Small intestine (tissue), 7 donors: ENCODE measurements at regions not wholly inside any gene's neighbourhood (a gene's known extent, or its start where the extent isn't known, plus 50 kb on each side); places are given as distances from the start of the nearest gene placed in this dataset.

ENCODE experiments used
- DNase-seq, 2 donors: peaks; one replicate each; pipeline versions ENCODE4 v3.0.0 to v3.0.0-alpha.2; 2013
- FAIRE-seq: peaks from 2 replicates; lab custom pipeline; 2012; peaks lifted over from hg19 to GRCh38; lab: Jason Lieb, UNC
- H3K27ac ChIP-seq, 3 donors: one replicate each; pipeline ENCODE4 v1.5.1; 2013; ENCODE audit warnings: low read length in 2 of 3, mild to moderate bottlenecking in 2 of 3, control low read depth in 1 of 3, inconsistent platforms in 1 of 3, low read depth in 1 of 3, moderate library complexity in 1 of 3
- H3K27me3 ChIP-seq, 3 donors: one replicate each; pipeline ENCODE4 v1.6.1; 2013; ENCODE audit warnings: low read length in 3 of 3, inconsistent platforms in 1 of 3; ENCODE audit not compliant: control insufficient read depth in 3 of 3, insufficient read depth in 3 of 3
- H3K36me3 ChIP-seq, 3 donors: one replicate each; pipeline ENCODE4 v1.6.1; 2013; ENCODE audit warnings: low read length in 3 of 3, inconsistent platforms in 1 of 3, low read depth in 1 of 3, mild to moderate bottlenecking in 1 of 3, moderate library complexity in 1 of 3; ENCODE audit not compliant: control insufficient read depth in 3 of 3, insufficient read depth in 2 of 3
- H3K4me1 ChIP-seq, 3 donors: one replicate each; pipeline ENCODE4 v1.6.1; 2013; ENCODE audit warnings: low read length in 2 of 3, inconsistent platforms in 1 of 3, low read depth in 1 of 3, mild to moderate bottlenecking in 1 of 3, moderate library complexity in 1 of 3; ENCODE audit not compliant: control insufficient read depth in 3 of 3, insufficient read depth in 2 of 3
- H3K4me3 ChIP-seq, 3 donors: one replicate each; pipeline ENCODE4 v1.5.1; 2013; ENCODE audit warnings: low read length in 3 of 3, control low read depth in 1 of 3, inconsistent platforms in 1 of 3, low read depth in 1 of 3, mild to moderate bottlenecking in 1 of 3, moderate library complexity in 1 of 3
- H3K9me3 ChIP-seq, 2 donors: one replicate each; pipeline ENCODE4 v1.6.1; 2013; ENCODE audit warnings: low read depth in 1 of 2, low read length in 1 of 2; ENCODE audit not compliant: control insufficient read depth in 2 of 2, insufficient read depth in 1 of 2
- WGBS, 3 donors: extraction: QIAGEN DNeasy Blood & Tissue Kit; methylation state at CpG; one replicate each; pipeline ENCODE4 v1.1.7; 2013; 5-methylcytosine and 5-hydroxymethylcytosine counted together
- donor health status: healthy with polysubstance abuse.
- donor health status: control.
- donor health status: control.
- donor health status: Bipolar disorder and iron deficiency.
- donor health status: healthy.

GRCh38 chr7:25347360-25348066, 119.2 kb upstream of the NPVF start:
- Histone ChIP-seq H3K27me3 (no peaks in the 10 kb centered on the region), H3K4me3 (no peak overlapping the region), H3K36me3 (no peaks in the 10 kb centered on the region), H3K27ac (peak overlapping the region in 2 of 3 donors; percentile 26 to 32), H3K4me1 (peaks cover 0 to 11% (median 2%) of the 10 kb centered on the region in 3 donors), H3K9me3 (no peaks in the 10 kb centered on the region)
- DNase-seq (peak; percentile 46 to 51), FAIRE-seq (no peak)
- WGBS, 3 donors = 70 to 75% (median 72%) methylated on average over 4 of the region's 4 CpGs

- peaks cover 0 to 11% (median 2%) of the 10 kb centered on the region in 3 donors for H3K4me1 ChIP-seq
- WGBS, 3 donors = 79 to 90% (median 82%) methylated on average over 3 of the region's 3 CpGs
- H3K27ac ChIP-seq = no peak overlapping the region
- DNase-seq (no peak), FAIRE-seq (no peak)
- no peaks in the 10 kb centered on the region for H3K9me3 ChIP-seq
- no peaks in the 10 kb centered on the region for H3K36me3 ChIP-seq
- no peak overlapping the region for H3K4me3 ChIP-seq
- H3K27me3 ChIP-seq = no peaks in the 10 kb centered on the region
Measured at GRCh38 chr7:25348104-25348503, 119.8 kb upstream of the NPVF start.

DNA sequence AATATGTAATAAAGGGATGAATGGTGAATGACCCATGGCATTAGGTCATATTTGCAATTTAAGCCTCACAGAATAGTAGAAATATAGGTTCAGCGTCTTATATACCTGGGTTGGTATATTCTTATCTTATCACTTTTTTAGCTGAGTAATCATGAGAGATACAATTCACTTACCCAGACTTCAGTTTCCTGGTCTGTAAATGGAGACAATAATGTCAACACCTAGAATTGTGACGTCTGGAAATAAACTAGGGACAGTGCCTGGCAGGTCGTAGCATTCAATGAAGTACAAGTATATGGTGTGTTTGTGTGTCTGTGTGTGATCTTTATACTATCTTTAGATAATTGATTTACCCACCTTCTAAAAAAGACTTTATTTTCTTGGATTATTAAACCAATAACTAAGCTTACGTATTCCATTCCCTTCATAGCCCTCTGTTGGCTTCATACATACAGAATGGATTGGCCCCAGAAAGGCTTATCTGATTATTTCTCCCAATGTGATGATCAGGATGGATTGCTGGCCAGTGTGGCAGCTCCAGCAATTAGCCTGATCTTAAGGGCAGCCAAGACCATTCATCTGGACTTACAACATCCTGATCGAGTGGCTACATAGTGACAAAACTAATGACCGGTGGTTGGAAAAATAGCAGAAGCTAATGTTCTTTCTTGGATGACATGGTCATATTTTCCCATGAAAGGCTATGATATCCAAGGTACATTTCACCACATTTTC, 121.2 kb upstream of the NPVF start:
- H3K4me3 ChIP-seq = no peak overlapping the region
- H3K9me3 ChIP-seq = no peaks in the 10 kb centered on the region
- no peaks in the 10 kb centered on the region for H3K36me3 ChIP-seq
- H3K27me3 ChIP-seq = no peaks in the 10 kb centered on the region
- WGBS, 3 donors = 56 to 75% (median 64%) methylated on average over 6 of the region's 6 CpGs
- H3K27ac ChIP-seq = peak overlapping the region in 1 of 3 donors; percentile 24
- peaks cover 0 to 11% (median 2%) of the 10 kb centered on the region in 3 donors for H3K4me1 ChIP-seq
- FAIRE-seq (no peak), DNase-seq (peak; percentile 50 to 72)

GRCh38 chr7:25350041-25350440, 121.8 kb upstream of the NPVF start:
- no peaks in the 10 kb centered on the region for H3K27me3 ChIP-seq
- no peaks in the 10 kb centered on the region for H3K36me3 ChIP-seq
- H3K4me3 ChIP-seq = no peak overlapping the region
- H3K4me1 ChIP-seq = peaks cover 0 to 11% (median 2%) of the 10 kb centered on the region in 3 donors
- WGBS, 3 donors = 88 to 90% (median 89%) methylated on average over 6 of the region's 6 CpGs
- FAIRE-seq (no peak), DNase-seq (no peak)
- no peak overlapping the region for H3K27ac ChIP-seq
- H3K9me3 ChIP-seq = no peaks in the 10 kb centered on the region

DNA sequence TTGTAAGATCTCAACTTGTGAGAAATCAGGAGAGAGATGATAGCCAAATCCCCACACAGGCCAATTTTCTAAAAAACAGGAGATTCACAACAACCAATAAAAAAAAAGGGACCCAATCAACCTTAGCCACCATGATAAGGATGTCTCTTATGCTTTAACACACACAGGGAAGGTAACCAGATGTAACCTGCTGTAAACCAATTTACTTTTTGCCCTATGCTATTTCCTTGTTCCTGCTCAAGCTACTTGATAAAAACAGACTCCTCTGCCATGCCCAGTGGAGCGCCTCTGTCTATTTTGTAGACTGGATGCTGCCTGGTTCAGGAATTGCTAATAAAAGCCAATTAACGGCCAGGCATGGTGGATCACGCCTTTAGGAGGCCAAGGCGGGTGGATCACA, 123.5 kb upstream of the NPVF start:
- no peak overlapping the region for H3K27ac ChIP-seq
- FAIRE-seq (no peak), DNase-seq (peak; percentile 5 to 33)
- H3K4me1 ChIP-seq = peaks cover 0 to 11% (median 2%) of the 10 kb centered on the region in 3 donors
- H3K4me3 ChIP-seq = no peak overlapping the region
- no peaks in the 10 kb centered on the region for H3K9me3 ChIP-seq
- no peaks in the 10 kb centered on the region for H3K27me3 ChIP-seq
- H3K36me3 ChIP-seq = no peaks in the 10 kb centered on the region
- WGBS, 3 donors = 68 to 80% (median 75%) methylated on average over 4 of the region's 4 CpGs

- DNase-seq = no peak
- Histone ChIP-seq H3K4me3 (no peak overlapping the region), H3K27ac (no peak overlapping the region), H3K36me3 (no peaks in the 10 kb centered on the region), H3K9me3 (no peaks in the 10 kb centered on the region), H3K27me3 (no peaks in the 10 kb centered on the region), H3K4me1 (peaks cover 0 to 11% (median 2%) of the 10 kb centered on the region in 3 donors)
- FAIRE-seq = no peak
- WGBS, 3 donors = 81 to 95% (median 92%) methylated on average over 2 of the region's 2 CpGs
Measured at GRCh38 chr7:25353196-25353595, 124.9 kb upstream of the NPVF start.

DNA sequence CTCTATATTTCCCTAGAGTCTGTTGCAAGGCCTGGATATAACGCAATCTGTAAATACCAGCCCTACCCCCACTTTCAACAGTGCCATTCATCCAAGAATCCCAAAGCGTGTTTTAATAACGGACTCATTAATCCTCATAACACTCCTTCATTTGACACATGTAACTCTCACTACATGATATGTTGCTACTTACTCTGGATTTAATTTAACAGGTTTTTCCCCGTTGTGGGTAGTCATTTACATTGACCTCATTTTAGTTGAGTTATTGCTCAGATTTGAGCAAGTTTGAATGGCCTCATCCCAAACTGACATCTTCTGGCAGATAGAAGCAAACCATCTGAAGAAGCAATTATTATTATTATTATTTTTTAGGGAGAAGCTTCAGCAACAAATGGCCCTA, 125.4 kb upstream of the NPVF start:
- H3K27ac ChIP-seq = no peak overlapping the region
- H3K27me3 ChIP-seq = no peaks in the 10 kb centered on the region
- H3K4me3 ChIP-seq = no peak overlapping the region
- FAIRE-seq = no peak
- 84 to 97% (median 86%) methylated on average over 4 of the region's 4 CpGs for WGBS, 3 donors
- peaks cover 0 to 12% (median 2%) of the 10 kb centered on the region in 3 donors for H3K4me1 ChIP-seq
- no peaks in the 10 kb centered on the region for H3K36me3 ChIP-seq
- DNase-seq = no peak
- no peaks in the 10 kb centered on the region for H3K9me3 ChIP-seq

DNA sequence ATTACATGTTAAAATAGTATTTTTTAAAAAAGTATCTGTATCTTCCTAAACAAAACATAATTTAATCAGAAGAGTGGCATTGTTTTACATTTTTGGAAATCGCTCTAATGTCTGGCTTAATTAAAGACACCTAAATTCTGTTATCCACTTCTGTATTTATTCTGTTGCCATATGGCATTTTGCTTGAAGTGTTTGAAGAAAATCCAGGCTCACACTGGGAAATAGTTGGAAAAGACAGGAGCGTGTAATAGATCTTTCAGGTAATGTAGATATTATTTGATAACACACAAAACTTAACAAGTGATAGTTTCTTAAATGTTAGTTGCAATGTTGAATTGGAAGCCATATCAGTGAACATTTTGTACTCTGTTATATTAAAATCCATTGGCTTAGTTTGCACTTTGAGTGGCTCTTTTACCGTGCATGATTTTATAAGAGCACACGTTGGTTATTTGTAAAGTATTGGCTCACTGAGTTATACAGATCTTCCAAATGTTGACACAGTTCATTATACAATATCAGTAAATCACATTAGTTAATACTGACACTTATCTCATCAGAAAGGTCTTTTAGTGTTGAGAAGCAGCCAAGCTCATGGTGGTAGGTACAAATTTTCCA, 128.4 kb upstream of the NPVF start:
- Histone ChIP-seq H3K9me3 (no peaks in the 10 kb centered on the region), H3K4me1 (peaks cover 0 to 19% (median 0%) of the 10 kb centered on the region in 3 donors), H3K36me3 (no peaks in the 10 kb centered on the region), H3K27me3 (no peaks in the 10 kb centered on the region), H3K4me3 (no peak overlapping the region), H3K27ac (no peak overlapping the region)
- FAIRE-seq (no peak), DNase-seq (no peak)
- WGBS, 3 donors = 74 to 85% (median 80%) methylated on average over 4 of the region's 4 CpGs
